IMR-90 (cell line): ENCODE measurements at regions not wholly inside any gene's neighbourhood (a gene's known extent, or its start where the extent isn't known, plus 50 kb on each side); places are given as distances from the start of the nearest gene placed in this dataset.

Experiments
- ATAC-seq: fragments of 200-7000 bp; cut with Tn5 transposase; 2 replicates; pipeline ENCODE4 v1.9.1; 2020; ENCODE audit warnings: low read depth, mild to moderate bottlenecking, moderate library complexity
- BruUV-seq: library from RNA; stranded (reverse); fragments of 400-500 nt; replicated peaks from 2 replicates; lab custom pipeline; 2021; lab: Mats Ljungman, UMichigan
- CTCF ChIA-PET: fragments of 300-600 bp; formaldehyde crosslinking; extraction: SDS; loops from one replicate; lab custom pipeline; 2021; ENCODE audit warnings: antibody characterized with exemption; lab: Yijun Ruan, JAX
- POLR2A ChIA-PET: fragments of 300-600 bp; sonication (Branson Sonifier 250); formaldehyde crosslinking; loops from one replicate; lab custom pipeline; 2022; ENCODE audit warnings: antibody characterized with exemption; ENCODE audit not compliant: unreplicated experiment; lab: Charles Lee
- DNase-seq: peaks from one replicate; pipeline ENCODE4 v3.0.0; 2013
- H2AFZ ChIP-seq: replicated peaks from 2 replicates; pipeline ENCODE3; 2013; ENCODE audit warnings: low read length, mild to moderate bottlenecking; ENCODE audit not compliant: poor library complexity
- H2AK5ac ChIP-seq: 2 replicates; pipeline ENCODE4 v1.6.1; 2013; ENCODE audit warnings: low read depth, low read length, inconsistent platforms
- H2AK9ac ChIP-seq: replicated peaks from 2 replicates; pipeline ENCODE3; 2013; ENCODE audit warnings: mild to moderate bottlenecking, low read depth, low read length, moderate library complexity; ENCODE audit not compliant: poor library complexity
- H2BK120ac ChIP-seq: 2 replicates; pipeline ENCODE4 v1.6.1; 2013; ENCODE audit warnings: low read depth, low read length, inconsistent platforms
- H2BK15ac ChIP-seq: 3 replicates; pipeline ENCODE4 v1.6.1; 2013; ENCODE audit warnings: low read depth, low read length, inconsistent platforms
- H2BK20ac ChIP-seq: 2 replicates; pipeline ENCODE4 v1.6.1; 2013; ENCODE audit warnings: low read depth, mild to moderate bottlenecking, inconsistent platforms, low read length, moderate library complexity
- H2BK5ac ChIP-seq: 2 replicates; pipeline ENCODE4 v1.6.1; 2013; ENCODE audit warnings: mild to moderate bottlenecking, low read depth, low read length, inconsistent platforms; ENCODE audit not compliant: poor library complexity, severe bottlenecking
- H3K14ac ChIP-seq: replicated peaks from 2 replicates; pipeline ENCODE4 v1.6.1; 2013; ENCODE audit warnings: low read depth, low read length, inconsistent platforms
- H3K18ac ChIP-seq: 2 replicates; pipeline ENCODE4 v1.6.1; 2013; ENCODE audit warnings: low read depth, low read length, control low read depth
- H3K23ac ChIP-seq: 2 replicates; pipeline ENCODE4 v1.6.1; 2013; ENCODE audit warnings: low read depth, low read length, inconsistent platforms
- H3K27ac ChIP-seq: 2 replicates; pipeline ENCODE4 v1.5.1; 2013; ENCODE audit warnings: mild to moderate bottlenecking, control low read depth, low read length; ENCODE audit not compliant: insufficient read depth
- H3K27me3 ChIP-seq: 2 replicates; pipeline ENCODE4 v1.6.1; 2013; ENCODE audit warnings: low read length; ENCODE audit not compliant: control insufficient read depth, insufficient read depth
- H3K36me3 ChIP-seq: 2 replicates; pipeline ENCODE4 v1.6.1; 2013; ENCODE audit warnings: low read length, mixed read lengths; ENCODE audit not compliant: control insufficient read depth, insufficient read depth
- H3K4ac ChIP-seq: 2 replicates; pipeline ENCODE4 v1.6.1; 2013; ENCODE audit warnings: low read depth, low read length, inconsistent platforms
- H3K4me1 ChIP-seq: 2 replicates; pipeline ENCODE4 v1.6.1; 2013; ENCODE audit warnings: low read length, mixed read lengths; ENCODE audit not compliant: control insufficient read depth, insufficient read depth
- H3K4me2 ChIP-seq: 2 replicates; pipeline ENCODE4 v1.6.1; 2013; ENCODE audit warnings: low read depth, mild to moderate bottlenecking, control low read depth, low read length, moderate library complexity
- H3K4me3 ChIP-seq: 2 replicates; pipeline ENCODE4 v1.5.1; 2013; ENCODE audit warnings: low read depth, mild to moderate bottlenecking, control low read depth, low read length, moderate library complexity; ENCODE audit not compliant: insufficient read depth
- H3K56ac ChIP-seq: 2 replicates; pipeline ENCODE4 v1.6.1; 2013; ENCODE audit warnings: low read length, inconsistent platforms; ENCODE audit not compliant: insufficient read depth; ENCODE audit errors: extremely low read depth
- H3K79me1 ChIP-seq, 2 experiments: 2 replicates each; pipeline ENCODE4 v1.6.1; 2013; ENCODE audit warnings: low read length in 2 of 2, inconsistent platforms in 1 of 2, low read depth in 1 of 2
- H3K9ac ChIP-seq: 2 replicates; pipeline ENCODE4 v1.6.1; 2013; ENCODE audit warnings: low read depth, low read length, control low read depth
- H3K9me1 ChIP-seq: 2 replicates; pipeline ENCODE4 v1.6.1; 2013; ENCODE audit warnings: low read length, inconsistent platforms; ENCODE audit not compliant: insufficient read depth
- H3K9me3 ChIP-seq: 2 replicates; pipeline ENCODE4 v1.6.1; 2013; ENCODE audit warnings: low read length; ENCODE audit not compliant: control insufficient read depth, insufficient read depth
- H4K20me1 ChIP-seq: 2 replicates; pipeline ENCODE4 v1.6.1; 2013; ENCODE audit warnings: low read length, inconsistent platforms; ENCODE audit not compliant: insufficient read depth
- H4K5ac ChIP-seq: 2 replicates; pipeline ENCODE4 v1.6.1; 2013; ENCODE audit warnings: mild to moderate bottlenecking, low read depth, low read length, control low read depth
- H4K8ac ChIP-seq, 2 experiments: 2 replicates each; pipeline ENCODE4 v1.6.1; 2013; ENCODE audit warnings: low read depth in 2 of 2, low read length in 2 of 2, control low read depth in 1 of 2, inconsistent platforms in 1 of 2
- H4K91ac ChIP-seq: 2 replicates; pipeline ENCODE4 v1.6.1; 2013; ENCODE audit warnings: low read depth, low read length, inconsistent platforms; ENCODE audit not compliant: insufficient read depth
- BHLHE40 ChIP-seq: fragments of 150-350 bp; IDR thresholded peaks from 2 replicates; pipeline ENCODE4 v1.6.1; 2016; ENCODE audit warnings: mild to moderate bottlenecking, low read depth, low read length
- CTCF ChIP-seq: conservative IDR thresholded peaks from 2 replicates; pipeline ENCODE4 v1.5.1; 2012; ENCODE audit warnings: mild to moderate bottlenecking, low read depth, low read length, improper control_type of control experiment
- ELK1 ChIP-seq: fragments of 150-350 bp; IDR thresholded peaks from 2 replicates; pipeline ENCODE4 v1.6.1; 2016; ENCODE audit warnings: low read depth, mild to moderate bottlenecking, low read length, moderate library complexity, borderline replicate concordance
- MAFK ChIP-seq: IDR thresholded peaks from 2 replicates; pipeline ENCODE4 v1.6.1; 2012; ENCODE audit warnings: low read depth, low read length, improper control_type of control experiment
- MAZ ChIP-seq: IDR thresholded peaks from 2 replicates; pipeline ENCODE4 v1.6.1; 2012; ENCODE audit warnings: low read depth, mild to moderate bottlenecking, low read length, improper control_type of control experiment, moderate library complexity, borderline replicate concordance
- POLR2A ChIP-seq: IDR thresholded peaks from 2 replicates; pipeline ENCODE4 v1.6.1; 2012; ENCODE audit warnings: mild to moderate bottlenecking, low read depth, low read length
- RFX5 ChIP-seq: IDR thresholded peaks from 2 replicates; pipeline ENCODE4 v1.8.0; 2012; ENCODE audit warnings: low read depth, mild to moderate bottlenecking, low read length, moderate library complexity
- WGBS, 2 experiments: methylation state at CpG; one replicate each; pipeline versions ENCODE4 v1.1.5 to v1.1.7; 2013; ENCODE audit warnings: missing lambda C conversion rate in 2 of 2; ENCODE audit not compliant: insufficient read length in 1 of 2; ENCODE audit errors: extremely low coverage in 2 of 2; 5-methylcytosine and 5-hydroxymethylcytosine counted together
- dilution Hi-C: fragments of 300-500 bp; cut with HindIII; formaldehyde crosslinking; loops from one replicate; pipeline ENCODE4 v1.14.3; 2018; ENCODE audit warnings: low sequenced_read_pairs; ENCODE audit not compliant: unreplicated experiment
- in situ Hi-C: fragments of 300-500 bp; cut with MboI; formaldehyde crosslinking; loops from 3 replicates; pipeline ENCODE4 v1.14.3; 2019; ENCODE audit warnings: low sequenced_read_pairs, inconsistent platforms, mixed read lengths
- intact Hi-C: fragments of 100-400 bp; cut with micrococcal nuclease; formaldehyde crosslinking; loops from 2 replicates; pipeline ENCODE4 v1.10.0; 2022

GRCh38 chr7:1310936-1311335 lies 78.3 kb downstream of the UNCX start:
- H3K27ac ChIP-seq = no peak overlapping the region
- H2BK20ac ChIP-seq = no peak overlapping the region
- no peaks in the 10 kb centered on the region for H3K9me1 ChIP-seq
- no peak overlapping the region for H3K56ac ChIP-seq
- no peaks in the 10 kb centered on the region for H3K4me1 ChIP-seq
- H2BK5ac ChIP-seq = no peak overlapping the region
- no peaks in the 10 kb centered on the region for H3K79me1 ChIP-seq
- POLR2A ChIA-PET = no interaction called here
- 80% methylated on average over 5 of the region's 23 CpGs; no CpG with 5 or more reads in 1 of the 2 experiments for WGBS, 2 experiments
- peaks cover 15% of the 10 kb centered on the region; the same call in 1 of the 2 replicates for H3K27me3 ChIP-seq
- H4K91ac ChIP-seq = no peak overlapping the region
- no peak overlapping the region for H3K23ac ChIP-seq
- H3K9ac ChIP-seq = no peak overlapping the region
- intact Hi-C loops (no loop called here), dilution Hi-C loops (no loop called here), in situ Hi-C loops (no loop called here)
- H3K9me3 ChIP-seq = peaks cover 5% of the 10 kb centered on the region; the same call in 1 of the 2 replicates
- H3K18ac ChIP-seq = no peak overlapping the region
- no TSS peak for BruUV-seq
- no peak for TF ChIP-seq MAFK
- TF ChIP-seq POLR2A = no peak
- no peak for TF ChIP-seq BHLHE40
- TF ChIP-seq MAZ = no peak
- TF ChIP-seq RFX5 = no peak
- no peak for TF ChIP-seq ELK1
- no peak for TF ChIP-seq CTCF
- H2AFZ ChIP-seq = no peak overlapping the region
- ATAC-seq (no peak), DNase-seq (no peak)
- no peak overlapping the region for H4K5ac ChIP-seq
- H4K8ac ChIP-seq = no peak overlapping the region
- H2BK120ac ChIP-seq = no peak overlapping the region
- no peak overlapping the region for H3K14ac ChIP-seq
- no peak overlapping the region for H3K4ac ChIP-seq
- H4K20me1 ChIP-seq = no peaks in the 10 kb centered on the region; the same call in 1 of the 2 replicates
- H3K4me3 ChIP-seq = no peak overlapping the region
- H2AK5ac ChIP-seq = no peak overlapping the region
- H2AK9ac ChIP-seq = no peak overlapping the region
- H3K36me3 ChIP-seq = no peaks in the 10 kb centered on the region
- H2BK15ac ChIP-seq = no peak overlapping the region
- CTCF ChIA-PET = no interaction called here
- no peak overlapping the region for H3K4me2 ChIP-seq
